ENCODE measurements at regions not wholly inside any gene's neighbourhood (a gene's known extent, or its start where the extent isn't known, plus 50 kb on each side); places are given as distances from the start of the nearest gene placed in this dataset.

DNA sequence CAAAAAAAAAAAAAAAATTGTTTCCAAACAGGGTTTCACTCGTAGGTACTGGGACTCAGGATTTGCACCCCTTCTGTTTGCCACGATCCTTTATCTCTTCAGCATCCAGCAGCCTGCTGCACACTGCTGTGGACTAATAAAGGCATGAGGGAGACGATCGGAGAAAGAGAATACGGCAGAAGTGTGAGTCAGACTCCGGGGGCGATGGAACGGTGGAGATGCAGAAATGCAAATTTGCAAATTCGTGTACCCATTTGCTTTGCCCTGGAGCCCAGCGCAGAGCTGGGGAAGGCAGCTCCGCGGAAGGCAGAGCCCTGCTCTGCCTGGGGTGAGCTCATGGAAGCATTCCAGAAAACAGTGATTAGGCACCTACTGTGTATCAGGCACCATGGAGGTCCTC, 270.3 kb downstream of the ASMT start:
- TF ChIP-seq CTCF (IDR thresholded peaks at IDR 0.05) (no peak), POLR2A (IDR thresholded peaks at IDR 0.05) (no peak)
